SK-N-SH (cell line): ENCODE measurements at regions not wholly inside any gene's neighbourhood (a gene's known extent, or its start where the extent isn't known, plus 50 kb on each side); places are given as distances from the start of the nearest gene placed in this dataset.

ENCODE experiments used
- CTCF ChIA-PET: fragments of 300-600, 350-600 bp; formaldehyde crosslinking; extraction: SDS; loops from one replicate; lab custom pipeline; 2021; lab: Yijun Ruan, JAX
- POLR2A ChIA-PET: fragments of 350-600 bp; sonication (Branson Sonifier 250); formaldehyde crosslinking; extraction: SDS; loops from one replicate; lab custom pipeline; 2020; ENCODE audit warnings: antibody characterized with exemption, inconsistent platforms; lab: Yijun Ruan, JAX
- DNase-seq: peaks from one replicate; pipeline ENCODE4 v3.0.0; 2012
- H2AFZ ChIP-seq: fragments of 200-600 bp; sonication (generic); 2 replicates; pipeline ENCODE4 v1.8.1; 2016; ENCODE audit warnings: antibody characterized with exemption, mild to moderate bottlenecking, low read depth
- H3F3A ChIP-seq: fragments of 200-600 bp; sonication (generic); replicated peaks from 2 replicates; pipeline ENCODE3; 2016; ENCODE audit warnings: antibody characterized with exemption, mild to moderate bottlenecking; ENCODE audit not compliant: insufficient read depth
- H3K27ac ChIP-seq, 2 experiments: fragments of 200-500 bp in 1 of 2; fragments of 200-600 bp in 1 of 2; sonication (Bioruptor generic) in 1 of 2; sonication (generic), shearing (Covaris generic) in 1 of 2; 2 replicates each; pipeline versions ENCODE4 v1.5.1 to v1.6.1; 2014 to 2016; ENCODE audit warnings: low read depth in 2 of 2, inconsistent platforms in 1 of 2, low read length in 1 of 2, mild to moderate bottlenecking in 1 of 2, mixed read lengths in 1 of 2
- H3K27me3 ChIP-seq: fragments of 200-600 bp; sonication (generic), shearing (Covaris generic); 2 replicates; pipeline ENCODE4 v1.6.1; 2016; ENCODE audit warnings: mixed run types; ENCODE audit not compliant: insufficient read depth
- H3K36me3 ChIP-seq, 2 experiments: fragments of 200-500 bp in 1 of 2; fragments of 200-600 bp in 1 of 2; sonication (Bioruptor generic) in 1 of 2; sonication (generic) in 1 of 2; replicated peaks in 1 of 2; 2 replicates each; pipeline versions ENCODE3 to v1.5.1; 2014 to 2016; ENCODE audit warnings: low read length in 1 of 2, mild to moderate bottlenecking in 1 of 2; ENCODE audit not compliant: insufficient read depth in 2 of 2, control insufficient read depth in 1 of 2
- H3K4me1 ChIP-seq, 2 experiments: fragments of 200-500 bp in 1 of 2; fragments of 200-600 bp in 1 of 2; sonication (Bioruptor generic) in 1 of 2; sonication (generic), shearing (Covaris generic) in 1 of 2; 2 replicates each; pipeline versions ENCODE4 v1.5.1 to v1.6.1; 2014 to 2016; ENCODE audit warnings: low read depth in 1 of 2, low read length in 1 of 2, mixed run types in 1 of 2; ENCODE audit not compliant: insufficient read depth in 2 of 2, control insufficient read depth in 1 of 2
- H3K4me2 ChIP-seq: fragments of 200-600 bp; sonication (generic), shearing (Covaris generic); 2 replicates; pipeline ENCODE4 v1.6.1; 2017; ENCODE audit warnings: mixed run types
- H3K4me3 ChIP-seq, 2 experiments: fragments of 200-500 bp in 1 of 2; fragments of 200-600 bp in 1 of 2; sonication (Bioruptor generic) in 1 of 2; sonication (generic), shearing (Covaris generic) in 1 of 2; 2 replicates each; pipeline versions ENCODE4 v1.5.1 to v1.8.1; 2014 to 2016; ENCODE audit warnings: low read depth in 2 of 2, inconsistent platforms in 1 of 2, low read length in 1 of 2, mild to moderate bottlenecking in 1 of 2, mixed read lengths in 1 of 2, moderate library complexity in 1 of 2
- H3K79me2 ChIP-seq: fragments of 200-600 bp; sonication (generic); 2 replicates; pipeline ENCODE4 v1.8.1; 2017; ENCODE audit warnings: mild to moderate bottlenecking; ENCODE audit not compliant: insufficient read depth
- H3K9ac ChIP-seq: fragments of 200-600 bp; sonication (generic); 2 replicates; pipeline ENCODE4 v1.6.1; 2017; ENCODE audit warnings: mixed run types
- H3K9me2 ChIP-seq: fragments of 200-600 bp; sonication (generic); 2 replicates; pipeline ENCODE4 v1.6.1; 2017; ENCODE audit warnings: mixed run types
- H3K9me3 ChIP-seq: fragments of 200-600 bp; sonication (generic); 2 replicates; pipeline ENCODE4 v1.6.1; 2017; ENCODE audit warnings: mixed run types, mild to moderate bottlenecking, moderate library complexity
- H4K20me1 ChIP-seq: fragments of 200-600 bp; sonication (generic); 2 replicates; pipeline ENCODE4 v1.6.1; 2017; ENCODE audit warnings: mild to moderate bottlenecking, mixed run types; ENCODE audit not compliant: insufficient read depth
- ELF1 ChIP-seq: IDR thresholded peaks from 2 replicates; pipeline ENCODE4 v1.4.0; 2012
- EP300 ChIP-seq, 2 experiments: IDR thresholded peaks; 2 replicates each; pipeline versions ENCODE4 v1.4.0 to v1.6.1; 2012; ENCODE audit warnings: borderline replicate concordance in 1 of 2, low read depth in 1 of 2, low read length in 1 of 2
- EZH2phosphoT487 ChIP-seq: fragments of 200-600 bp; sonication (generic); IDR thresholded peaks from 2 replicates; pipeline ENCODE4 v1.6.1; 2017; ENCODE audit warnings: low read depth, mixed run types, mild to moderate bottlenecking, antibody characterized with exemption, moderate library complexity, borderline replicate concordance
- FOXM1 ChIP-seq: IDR thresholded peaks from 2 replicates; pipeline ENCODE4 v1.4.0; 2012; ENCODE audit warnings: low read depth, mild to moderate bottlenecking
- GABPA ChIP-seq: IDR thresholded peaks from 2 replicates; pipeline ENCODE4 v1.4.0; 2012; ENCODE audit warnings: low read depth, mild to moderate bottlenecking
- GATA2 ChIP-seq: sonication (generic); formaldehyde crosslinking; IDR thresholded peaks from 2 replicates; pipeline ENCODE4 v1.5.0; 2020; ENCODE audit warnings: mild to moderate bottlenecking, missing genetic modification reagents
- IRF3 ChIP-seq: fragments of 150-350 bp; IDR thresholded peaks from 2 replicates; pipeline ENCODE4 v1.6.1; 2016; ENCODE audit warnings: mild to moderate bottlenecking, low read depth, low read length
- JUND ChIP-seq: IDR thresholded peaks from 2 replicates; pipeline ENCODE4 v1.4.0; 2012
- MEF2A ChIP-seq: IDR thresholded peaks from 2 replicates; pipeline ENCODE4 v1.4.0; 2012; ENCODE audit warnings: low read depth, borderline replicate concordance
- MXI1 ChIP-seq: IDR thresholded peaks from 2 replicates; pipeline ENCODE4 v1.6.1; 2012; ENCODE audit warnings: mild to moderate bottlenecking, low read depth, low read length, improper control_type of control experiment
- NRF1 ChIP-seq: IDR thresholded peaks from 2 replicates; pipeline ENCODE4 v1.6.1; 2012; ENCODE audit warnings: low read depth, mild to moderate bottlenecking, low read length
- RAD21 ChIP-seq: IDR thresholded peaks from 2 replicates; pipeline ENCODE4 v1.6.1; 2012; ENCODE audit warnings: mild to moderate bottlenecking, low read length
- RCOR1 ChIP-seq: fragments of 150-350 bp; IDR thresholded peaks from 2 replicates; pipeline ENCODE4 v1.6.1; 2017; ENCODE audit warnings: antibody characterized with exemption, low read length
- SMC3 ChIP-seq: IDR thresholded peaks from 2 replicates; pipeline ENCODE4 v1.6.1; 2012; ENCODE audit warnings: low read depth, low read length, improper control_type of control experiment
- TAF1 ChIP-seq: IDR thresholded peaks from 2 replicates; pipeline ENCODE4 v1.6.1; 2012; ENCODE audit warnings: low read depth, mild to moderate bottlenecking, low read length, moderate library complexity, borderline replicate concordance
- TCF12 ChIP-seq: IDR thresholded peaks from 2 replicates; pipeline ENCODE4 v1.4.0; 2012
- USF2 ChIP-seq: fragments of 150-350 bp; IDR thresholded peaks from 2 replicates; pipeline ENCODE4 v1.6.1; 2017; ENCODE audit warnings: antibody characterized with exemption, low read length, low read depth, borderline replicate concordance
- YY1 ChIP-seq: IDR thresholded peaks from 2 replicates; pipeline ENCODE4 v1.4.0; 2012; ENCODE audit warnings: low read depth, mild to moderate bottlenecking
- WGBS: methylation state at CpG from one replicate; pipeline ENCODE4 v1.1.6; 2017; ENCODE audit warnings: low lambda C conversion rate; 5-methylcytosine and 5-hydroxymethylcytosine counted together
- TF ChIP-seq, protein P1 (sequence below): fragments of 200-600 bp; sonication (generic); IDR thresholded peaks from 2 replicates; pipeline ENCODE4 v1.6.1; 2017; ENCODE audit warnings: antibody characterized with exemption, mild to moderate bottlenecking, moderate library complexity

- Histone ChIP-seq H3K4me3 (no peak overlapping the region), H3K9me2 (no peaks in the 10 kb centered on the region), H3K79me2 (no peaks in the 10 kb centered on the region), H3K27ac (no peak overlapping the region), H3F3A (no peaks in the 10 kb centered on the region), H3K9me3 (no peaks in the 10 kb centered on the region), H2AFZ (no peak overlapping the region), H3K27me3 (no peaks in the 10 kb centered on the region), H3K36me3 (no peaks in the 10 kb centered on the region), H3K4me2 (no peak overlapping the region), H4K20me1 (no peaks in the 10 kb centered on the region), H3K4me1 (no peaks in the 10 kb centered on the region), H3K9ac (no peak overlapping the region)
- ChIA-PET POLR2A (no interaction called here), CTCF (no interaction called here)
- no peak for TF ChIP-seq JUND
- TF ChIP-seq GABPA = no peak
- TF ChIP-seq YY1 = no peak
- TF ChIP-seq FOXM1 = no peak
- TF ChIP-seq, protein P1, sequence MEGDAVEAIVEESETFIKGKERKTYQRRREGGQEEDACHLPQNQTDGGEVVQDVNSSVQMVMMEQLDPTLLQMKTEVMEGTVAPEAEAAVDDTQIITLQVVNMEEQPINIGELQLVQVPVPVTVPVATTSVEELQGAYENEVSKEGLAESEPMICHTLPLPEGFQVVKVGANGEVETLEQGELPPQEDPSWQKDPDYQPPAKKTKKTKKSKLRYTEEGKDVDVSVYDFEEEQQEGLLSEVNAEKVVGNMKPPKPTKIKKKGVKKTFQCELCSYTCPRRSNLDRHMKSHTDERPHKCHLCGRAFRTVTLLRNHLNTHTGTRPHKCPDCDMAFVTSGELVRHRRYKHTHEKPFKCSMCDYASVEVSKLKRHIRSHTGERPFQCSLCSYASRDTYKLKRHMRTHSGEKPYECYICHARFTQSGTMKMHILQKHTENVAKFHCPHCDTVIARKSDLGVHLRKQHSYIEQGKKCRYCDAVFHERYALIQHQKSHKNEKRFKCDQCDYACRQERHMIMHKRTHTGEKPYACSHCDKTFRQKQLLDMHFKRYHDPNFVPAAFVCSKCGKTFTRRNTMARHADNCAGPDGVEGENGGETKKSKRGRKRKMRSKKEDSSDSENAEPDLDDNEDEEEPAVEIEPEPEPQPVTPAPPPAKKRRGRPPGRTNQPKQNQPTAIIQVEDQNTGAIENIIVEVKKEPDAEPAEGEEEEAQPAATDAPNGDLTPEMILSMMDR = no peak
- no peak for TF ChIP-seq SMC3
- no peak for TF ChIP-seq MXI1
- no peak for TF ChIP-seq ELF1
- no peak for TF ChIP-seq GATA2 (CRISPR knock-in tag)
- TF ChIP-seq EP300 (IDR thresholded peaks at IDR 0.05; ENCODE audit: borderline replicate concordance in 1 of 2, low read depth in 1 of 2, low read length in 1 of 2) = no peak
- TF ChIP-seq MEF2A = no peak
- no peak for TF ChIP-seq RCOR1
- no peak for TF ChIP-seq TCF12
- no peak for TF ChIP-seq RAD21
- TF ChIP-seq IRF3 = no peak
- TF ChIP-seq EZH2phosphoT487 = no peak
- TF ChIP-seq USF2 = no peak
- TF ChIP-seq NRF1 = no peak
- no peak for TF ChIP-seq TAF1
- DNase-seq = no peak
- 6% methylated on average over 7 of the region's 7 CpGs for WGBS
These were observed 656.7 kb downstream of the SLC16A7 start for GRCh38 chr12:60252359-60253096.
